HEK293 (cell line): ENCODE measurements at regions not wholly inside any gene's neighbourhood (a gene's known extent, or its start where the extent isn't known, plus 50 kb on each side); places are given as distances from the start of the nearest gene placed in this dataset.

ENCODE experiments used
- CTCF ChIP-seq: fragments of 450-650 bp; formaldehyde crosslinking; IDR thresholded peaks from 2 replicates; pipeline ENCODE4 v1.5.1; 2016; ENCODE audit warnings: missing biosample characterization, missing genetic modification characterization
- HOXA7 ChIP-seq: sonication (generic); formaldehyde crosslinking; IDR thresholded peaks from 2 replicates; pipeline ENCODE4 v1.8.1; 2022; ENCODE audit warnings: missing genetic modification reagents, borderline replicate concordance
- KLF8 ChIP-seq: fragments of 450-650 bp; formaldehyde crosslinking; IDR thresholded peaks from 2 replicates; pipeline ENCODE4 v1.5.1; 2016; ENCODE audit warnings: missing biosample characterization, missing genetic modification characterization
- PBX3 ChIP-seq: sonication (generic); formaldehyde crosslinking; IDR thresholded peaks from 2 replicates; pipeline ENCODE4 v1.8.1; 2022; ENCODE audit warnings: mild to moderate bottlenecking, moderate library complexity, missing genetic modification reagents
- ZBTB6 ChIP-seq: fragments of 450-650 bp; formaldehyde crosslinking; IDR thresholded peaks from 2 replicates; pipeline ENCODE4 v1.5.1; 2017; ENCODE audit warnings: missing biosample characterization, missing genetic modification characterization
- ZBTB7A ChIP-seq: fragments of 450-650 bp; formaldehyde crosslinking; IDR thresholded peaks from 2 replicates; pipeline ENCODE4 v1.5.1; 2016; ENCODE audit warnings: low read depth, missing biosample characterization, missing genetic modification characterization
- ZBTB8A ChIP-seq: fragments of 450-650 bp; formaldehyde crosslinking; IDR thresholded peaks from 2 replicates; pipeline ENCODE4 v1.5.1; 2016; ENCODE audit warnings: missing biosample characterization, missing genetic modification characterization
- ZNF274 ChIP-seq, 2 experiments: fragments of 200-500 bp in 1 of 2; fragments of 450-650 bp in 1 of 2; sonication (Bioruptor generic) in 1 of 2; formaldehyde crosslinking in 1 of 2; IDR thresholded peaks; 2 replicates each; pipeline versions ENCODE4 v1.5.1 to v1.6.1; 2014 to 2016; ENCODE audit warnings: borderline replicate concordance in 1 of 2, inconsistent platforms in 1 of 2, low read length in 1 of 2, missing biosample characterization in 1 of 2, missing genetic modification characterization in 1 of 2
- ZNF404 ChIP-seq: fragments of 450-650 bp; formaldehyde crosslinking; IDR thresholded peaks from 2 replicates; pipeline ENCODE4 v1.5.1; 2017; ENCODE audit warnings: missing biosample characterization, missing genetic modification characterization
- ZNF560 ChIP-seq: fragments of 450-650 bp; formaldehyde crosslinking; IDR thresholded peaks from 2 replicates; pipeline ENCODE4 v1.5.1; 2017; ENCODE audit warnings: missing biosample characterization, missing genetic modification characterization, borderline replicate concordance
- ZNF585B ChIP-seq: fragments of 450-650 bp; formaldehyde crosslinking; IDR thresholded peaks from 2 replicates; pipeline ENCODE4 v1.5.1; 2016; ENCODE audit warnings: missing biosample characterization, missing genetic modification characterization
- ZNF670 ChIP-seq: fragments of 450-650 bp; formaldehyde crosslinking; IDR thresholded peaks from 2 replicates; pipeline ENCODE4 v1.5.1; 2016; ENCODE audit warnings: missing biosample characterization, missing genetic modification characterization, low read depth

- TF ChIP-seq CTCF (tag by site-specific recombination): no peak
- no peak for TF ChIP-seq ZNF585B (tag by site-specific recombination)
- TF ChIP-seq PBX3: no peak
- TF ChIP-seq ZNF274 (IDR thresholded peaks at IDR 0.05; ENCODE audit: low read length): no peak
- TF ChIP-seq ZNF274 (tag by site-specific recombination; IDR thresholded peaks at IDR 0.05; ENCODE audit: borderline replicate concordance): no peak
- TF ChIP-seq ZNF560 (tag by site-specific recombination): no peak
- no peak for TF ChIP-seq ZBTB7A (tag by site-specific recombination)
- TF ChIP-seq ZBTB8A: no peak
- no peak for TF ChIP-seq HOXA7
- TF ChIP-seq ZNF670: no peak
- no peak for TF ChIP-seq ZNF404 (tag by site-specific recombination)
- TF ChIP-seq KLF8 (tag by site-specific recombination): no peak
- no peak for TF ChIP-seq ZBTB6 (tag by site-specific recombination)
Observed at GRCh38 chr5:52658246-52658645, 129.5 kb upstream of the ITGA1 start.
